ENCODE measurements at regions not wholly inside any gene's neighbourhood (a gene's known extent, or its start where the extent isn't known, plus 50 kb on each side); places are given as distances from the start of the nearest gene placed in this dataset.

DNA sequence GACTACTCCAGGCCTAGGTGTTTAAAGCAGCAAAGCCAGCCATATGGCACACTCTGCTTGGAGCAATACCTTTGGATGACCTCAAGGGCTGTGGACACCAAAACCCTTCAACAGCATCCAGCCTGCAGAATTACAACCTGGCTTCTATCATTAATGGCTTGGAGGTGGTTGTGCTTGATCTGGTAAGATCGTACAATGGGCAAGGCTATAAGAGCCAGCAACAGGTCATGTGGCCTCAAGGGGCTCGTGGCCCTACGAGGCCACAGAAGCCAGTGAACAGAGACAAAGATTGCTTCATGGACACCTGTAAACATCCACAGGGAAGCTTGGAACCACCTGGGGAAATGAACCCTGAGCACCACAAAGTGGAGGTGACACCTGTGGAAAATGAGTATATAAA is 657.3 kb downstream of the BCL11B start:
- DNase-seq = no peak

DNA sequence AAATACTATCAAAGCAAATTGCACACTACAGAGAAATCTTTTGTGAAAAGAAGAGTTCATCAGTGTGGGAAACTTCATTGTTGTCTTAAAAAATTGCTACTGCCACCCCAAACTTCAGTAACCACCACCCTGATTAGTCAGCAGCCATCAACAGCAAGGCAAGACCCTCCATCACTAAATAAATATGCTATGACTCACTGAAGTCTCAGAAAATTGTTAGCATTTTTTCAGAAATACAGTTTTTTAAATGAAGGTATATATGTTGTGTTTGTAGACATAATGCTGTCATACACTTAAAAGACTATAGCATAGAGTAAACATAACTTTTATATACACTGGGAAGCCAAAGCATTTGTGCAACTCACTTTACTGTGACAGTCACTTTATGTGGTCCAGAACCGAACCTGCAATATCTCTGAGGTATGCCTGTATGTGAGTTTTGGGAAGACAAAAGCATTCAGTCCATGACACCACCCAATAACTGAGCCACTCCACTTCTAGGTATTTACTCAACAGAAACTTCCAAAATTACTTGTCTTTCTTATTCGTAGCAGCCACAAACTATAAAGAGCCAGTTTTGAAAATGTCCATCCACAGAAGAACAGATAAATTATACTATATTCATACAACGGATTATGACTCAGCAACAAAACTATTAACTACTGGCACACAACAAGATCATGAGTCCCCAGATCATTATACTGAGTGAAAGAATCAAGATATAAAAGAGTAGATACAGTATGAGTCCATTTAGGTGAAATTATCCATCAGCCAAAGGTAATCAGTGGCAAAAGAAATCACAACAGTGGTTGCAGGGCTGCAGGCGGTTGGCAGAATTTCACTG is 649.6 kb downstream of the BCL11B start:
- DNase-seq = no peak

DNA sequence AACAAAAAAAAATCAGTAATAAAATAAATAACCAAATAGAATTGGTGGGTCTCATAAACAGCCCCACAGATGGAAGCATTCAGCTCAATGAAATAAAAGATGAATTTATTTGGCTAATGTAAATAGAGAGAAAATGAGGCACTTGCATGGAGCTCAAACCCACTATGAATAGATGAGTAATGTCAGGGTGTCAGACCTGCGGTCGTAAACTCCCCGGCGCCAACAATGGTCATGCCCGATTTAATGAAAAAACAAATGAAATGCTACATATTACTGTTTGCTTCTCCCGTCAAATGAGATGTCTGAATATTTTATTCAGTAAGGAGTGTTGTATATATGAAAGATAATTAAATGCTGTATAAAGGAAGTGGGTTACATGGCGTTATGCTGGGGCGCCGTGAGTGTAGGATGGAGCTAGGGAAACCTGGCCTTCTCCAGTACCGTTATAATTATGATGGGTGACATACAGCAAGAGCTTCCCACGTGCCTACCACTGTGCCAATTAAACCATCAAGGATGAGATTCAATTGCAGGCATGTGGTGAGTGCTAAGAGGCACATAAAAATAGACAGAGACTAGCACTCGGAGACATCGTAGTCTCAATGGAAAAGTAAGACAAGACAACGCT is 648.1 kb downstream of the BCL11B start:
- no peak for DNase-seq

DNA sequence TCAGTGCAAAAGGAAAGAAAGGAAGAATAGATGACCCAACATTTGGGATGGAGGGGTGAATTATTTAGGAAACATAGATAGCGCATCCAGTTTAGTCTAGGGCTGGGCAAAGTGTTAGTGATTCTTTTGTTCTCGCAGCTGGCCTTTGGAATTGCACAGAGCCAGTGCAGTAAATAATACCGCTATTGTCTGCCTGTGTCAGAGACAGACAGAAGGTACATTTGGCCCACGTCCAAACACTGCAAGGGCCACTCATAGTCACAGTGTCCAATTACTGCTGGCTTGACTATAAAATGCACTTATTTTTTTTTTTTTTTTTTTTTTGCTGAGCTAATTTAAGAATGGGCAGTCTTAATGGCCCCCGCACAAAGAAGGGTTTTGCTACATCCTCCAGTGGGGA is 638.6 kb downstream of the BCL11B start:
- DNase-seq = no peak

DNA sequence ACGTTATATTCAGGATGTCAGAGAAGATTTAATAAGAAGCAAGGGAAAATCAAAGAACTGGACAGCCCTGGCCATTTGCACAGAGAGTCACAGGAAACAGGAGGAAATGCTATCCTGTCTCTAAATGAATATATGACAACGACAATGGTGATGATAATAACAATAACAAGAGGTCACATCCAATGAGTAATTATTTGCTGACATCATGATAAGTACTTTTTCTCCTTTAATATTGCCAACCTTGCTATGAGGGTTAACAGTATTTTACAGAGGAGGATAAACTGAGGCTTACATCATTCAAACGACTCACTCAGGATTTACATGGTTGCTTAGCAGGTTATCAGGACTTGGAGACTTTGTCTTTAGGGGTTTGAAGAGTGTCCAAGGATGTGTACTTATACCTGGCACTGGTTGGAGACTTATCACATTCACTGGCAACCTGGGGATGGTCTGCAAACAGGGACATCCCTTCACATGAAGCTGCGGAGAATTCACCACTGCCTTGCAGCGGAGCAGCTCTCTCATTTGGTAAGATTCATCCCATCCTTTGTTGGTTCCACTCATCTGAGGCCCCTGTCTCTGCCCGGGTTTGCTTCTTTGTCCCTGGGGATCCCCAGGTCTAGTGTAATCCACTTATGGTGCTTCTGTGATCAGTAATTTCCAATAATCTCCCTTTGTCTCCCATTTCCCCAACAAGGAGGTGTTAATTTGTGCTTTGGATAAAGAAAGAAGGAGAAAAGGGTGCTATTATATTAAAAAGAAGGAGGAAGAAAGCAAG is 637.8 kb downstream of the BCL11B start:
- no peak for DNase-seq

DNA sequence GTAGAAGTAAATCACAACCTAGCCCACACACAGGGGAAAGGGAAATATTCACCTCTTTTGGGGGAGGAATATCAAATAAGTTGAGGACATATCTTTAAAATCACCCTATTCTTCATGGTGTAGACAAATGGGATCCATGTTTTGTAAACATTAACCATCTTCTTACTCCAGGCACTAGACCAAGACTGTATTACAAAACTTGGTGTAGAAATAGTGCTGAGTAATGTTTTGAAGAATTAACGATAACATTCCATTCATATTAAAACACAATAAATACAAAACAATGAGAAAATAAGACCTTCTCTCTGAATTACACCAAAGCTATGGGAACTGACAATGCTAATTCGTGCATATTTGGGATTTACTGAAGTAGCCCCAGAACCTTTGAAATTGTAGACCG is 633.6 kb downstream of the BCL11B start:
- no peak for DNase-seq

DNA sequence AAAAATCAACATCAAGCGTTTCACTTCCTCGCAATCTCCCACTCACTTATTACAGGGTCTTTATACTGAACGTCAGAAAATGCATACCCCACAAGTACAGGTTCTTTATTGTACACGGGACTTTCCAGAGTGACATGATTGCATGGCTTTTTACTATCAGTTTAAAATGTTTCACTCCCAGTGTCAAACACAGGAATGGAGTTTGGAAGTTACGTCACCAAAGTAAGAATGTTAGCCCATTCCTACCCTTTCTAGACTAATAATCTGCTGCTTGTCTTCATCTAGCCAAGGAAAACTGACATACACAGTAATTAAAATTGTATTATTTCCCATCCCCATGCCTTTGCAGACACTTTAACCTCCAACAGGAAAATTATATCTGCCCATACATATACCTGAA is 624.2 kb downstream of the BCL11B start:
- no peak for DNase-seq

DNA sequence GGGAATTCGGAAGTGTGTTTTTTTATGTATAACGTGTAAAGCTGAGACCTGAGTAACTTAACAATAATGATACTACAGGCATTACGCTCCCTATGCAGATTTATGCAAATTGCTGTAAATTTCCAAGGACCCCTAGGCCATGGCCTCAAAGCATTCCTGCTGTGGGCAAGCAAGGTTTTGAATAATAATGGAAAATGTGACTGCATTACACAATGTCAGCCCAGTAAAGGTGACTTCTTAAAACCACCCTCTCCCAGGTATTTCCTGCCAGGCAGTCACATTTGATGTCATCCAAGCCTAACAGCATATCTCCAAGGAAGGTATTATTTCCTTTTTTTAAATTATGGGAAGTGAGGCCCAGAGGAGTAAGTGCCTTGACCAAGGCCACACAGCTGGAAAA is 621.0 kb downstream of the BCL11B start:
- no peak for DNase-seq

DNA sequence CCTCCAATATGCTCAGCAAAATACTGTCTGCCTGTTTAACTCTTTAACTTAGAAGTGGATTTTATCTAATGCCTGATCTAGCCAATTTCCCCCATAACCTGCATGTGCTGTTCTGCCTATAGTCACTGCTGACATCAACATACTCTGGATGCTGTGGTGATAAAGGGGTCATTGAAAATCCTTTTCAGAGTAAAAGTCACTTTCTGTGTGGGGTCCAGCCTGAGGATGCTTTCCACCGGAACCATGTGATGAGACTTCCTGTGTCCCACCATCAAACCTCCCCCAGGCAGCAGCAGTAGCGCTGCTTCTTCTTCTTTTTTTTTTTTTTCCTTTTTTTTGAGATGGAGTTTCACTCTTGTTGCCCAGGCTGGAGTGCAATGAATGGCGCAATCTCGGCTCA is 607.0 kb downstream of the BCL11B start:
- no peak for DNase-seq

DNA sequence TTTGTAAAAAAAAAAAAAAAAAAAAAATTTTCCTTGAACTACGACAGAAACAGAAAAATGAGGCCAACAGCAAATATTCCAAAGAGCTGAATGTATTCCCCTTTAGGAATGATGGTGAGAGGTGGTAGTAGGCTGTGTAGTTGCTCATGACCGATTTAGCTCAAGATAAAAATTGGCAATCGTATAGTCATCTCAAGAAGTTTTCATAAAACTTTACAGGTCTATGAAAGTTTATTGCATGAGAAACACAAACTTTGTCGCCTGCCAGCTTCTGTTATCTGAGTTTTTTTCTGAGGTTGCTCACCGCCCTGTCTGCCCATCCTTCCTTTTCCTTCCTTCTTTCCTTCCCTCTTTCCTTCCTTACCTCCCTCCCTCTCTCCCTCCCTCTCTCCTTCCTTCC is 605.5 kb downstream of the BCL11B start:
- DNase-seq = no peak

DNA sequence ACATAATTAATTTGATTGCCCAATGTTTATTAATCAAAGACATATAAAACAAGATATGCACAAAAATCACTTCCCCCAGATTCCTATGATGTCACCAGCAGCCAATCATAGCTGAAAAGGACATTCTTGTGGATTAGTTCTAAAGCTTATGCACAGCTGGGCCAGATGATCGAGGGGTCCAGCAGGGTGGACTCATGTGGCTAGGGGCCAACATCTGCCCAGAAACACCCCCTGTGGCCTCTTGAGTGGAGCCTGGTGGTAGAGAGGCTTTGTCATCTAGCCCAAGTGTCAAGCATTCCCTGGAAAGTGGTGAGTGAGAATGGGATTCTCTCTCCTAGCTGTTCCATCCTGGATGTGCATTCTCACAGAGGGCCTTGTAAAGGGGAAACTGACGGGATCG is 590.0 kb downstream of the BCL11B start:
- no peak for DNase-seq

DNA sequence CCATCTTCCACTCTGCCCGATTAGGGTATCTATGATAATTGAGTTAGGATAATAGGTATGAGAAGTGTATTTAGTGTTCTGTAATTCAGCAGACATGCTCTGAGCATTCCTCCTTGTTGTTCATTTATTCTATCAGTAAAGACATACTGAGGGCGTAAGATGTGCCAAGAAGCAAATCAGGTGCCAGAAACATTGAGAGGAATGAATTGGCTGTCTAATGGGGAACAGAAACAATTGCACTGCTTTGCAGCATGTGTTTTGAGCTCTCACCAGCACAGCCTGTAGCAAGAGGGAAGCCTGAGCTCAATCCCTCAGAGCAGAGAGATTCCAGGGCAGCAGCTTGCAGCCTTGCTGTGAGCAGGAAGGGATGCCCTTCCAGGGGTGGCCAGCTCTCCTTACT is 589.3 kb downstream of the BCL11B start:
- DNase-seq = no peak

DNA sequence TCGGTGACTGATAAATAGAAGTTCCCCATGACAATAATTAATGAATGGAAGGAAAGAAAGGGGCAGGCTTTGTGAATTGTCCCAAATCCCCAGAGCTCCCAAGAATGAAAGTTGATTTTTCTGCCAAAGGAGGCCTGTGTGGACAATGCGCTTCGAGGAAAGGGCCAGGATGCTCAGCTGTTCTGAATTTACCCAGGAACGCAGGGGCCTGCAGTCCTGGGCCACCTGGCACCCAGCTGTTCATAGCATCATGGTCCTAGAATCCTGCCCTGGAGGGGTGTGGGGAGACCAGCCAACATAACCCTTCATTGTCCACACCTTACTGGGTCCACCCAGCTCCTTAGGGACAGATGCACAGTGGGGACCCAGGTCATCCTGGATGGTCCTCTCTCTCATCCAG is 587.5 kb downstream of the BCL11B start:
- no peak for DNase-seq

DNA sequence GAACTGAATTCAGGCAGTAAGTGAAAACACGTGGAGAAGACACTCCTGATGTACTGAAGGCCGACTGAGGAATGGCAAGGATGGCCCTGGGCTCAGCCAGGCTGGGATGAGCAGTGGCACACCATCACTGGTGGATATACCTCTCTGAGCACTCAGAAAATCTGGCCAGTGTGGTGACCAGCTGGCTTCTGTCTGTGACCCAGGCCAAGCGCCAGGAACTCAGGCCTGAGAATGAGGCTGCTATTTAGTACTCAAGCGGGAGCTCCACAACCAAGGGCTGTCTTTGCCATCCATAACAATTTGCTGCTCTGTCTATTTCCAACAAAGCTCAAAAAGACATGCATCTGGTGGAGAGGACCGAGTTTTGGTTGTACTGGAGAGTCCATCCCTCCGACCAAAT is 586.3 kb downstream of the BCL11B start:
- no peak for DNase-seq

DNA sequence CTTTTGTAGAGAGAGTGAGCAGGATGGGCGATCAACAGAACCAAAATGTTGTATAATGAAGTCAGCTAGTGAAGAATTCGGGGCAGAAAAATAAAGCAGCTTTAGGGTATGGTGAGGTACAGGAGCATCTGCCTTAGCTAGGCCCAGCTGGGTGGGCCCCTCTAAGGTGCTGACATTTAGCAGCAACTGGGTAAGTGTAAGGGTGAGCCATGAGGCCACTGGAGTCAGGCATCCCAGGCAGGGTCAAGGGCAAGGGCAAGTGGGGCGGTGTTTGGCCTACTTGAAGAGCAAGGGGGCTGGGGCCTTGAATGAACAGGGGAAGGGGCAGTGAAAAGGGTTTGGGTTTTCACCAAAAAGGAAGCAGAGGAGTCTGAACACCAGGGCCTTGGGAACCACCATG is 583.6 kb downstream of the BCL11B start:
- no peak for DNase-seq

DNA sequence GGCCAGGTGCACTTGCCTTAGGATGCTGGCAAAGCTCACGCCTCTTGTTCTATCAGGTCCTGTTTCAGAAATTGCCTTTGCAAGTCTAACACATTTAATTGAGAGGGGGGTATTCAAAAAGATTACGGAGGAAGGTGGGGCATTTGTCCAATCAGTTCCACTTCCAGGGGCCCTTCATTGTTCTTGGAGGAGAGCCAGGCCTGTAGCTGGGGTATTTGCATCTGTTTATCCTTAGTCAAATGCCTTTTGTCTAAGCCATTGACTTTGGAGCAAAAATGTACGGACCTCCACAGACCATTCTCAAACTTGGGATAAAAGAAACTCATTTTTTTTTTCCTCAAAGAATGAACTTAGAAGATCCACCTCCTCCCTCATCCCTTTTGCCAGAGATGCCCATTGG is 582.0 kb downstream of the BCL11B start:
- no peak for DNase-seq

DNA sequence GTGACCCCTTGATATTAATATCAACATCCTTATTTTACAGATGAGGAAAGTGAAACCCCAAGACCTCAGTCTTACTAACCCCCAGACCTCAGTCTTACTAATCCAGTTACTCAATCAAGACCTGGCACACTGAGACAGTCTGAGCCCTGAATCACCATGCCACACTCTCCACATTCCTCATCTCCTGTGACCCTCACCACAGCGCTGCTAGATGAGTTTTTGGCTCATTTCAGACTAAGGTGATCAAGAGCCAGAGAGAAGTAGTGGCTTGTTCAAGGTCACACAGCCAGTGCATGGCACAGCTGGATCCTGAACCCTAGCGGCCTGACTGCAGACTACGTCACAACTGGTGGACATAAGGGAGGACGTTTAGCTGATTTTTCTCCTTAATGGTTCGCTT is 579.2 kb downstream of the BCL11B start:
- no peak for DNase-seq

DNA sequence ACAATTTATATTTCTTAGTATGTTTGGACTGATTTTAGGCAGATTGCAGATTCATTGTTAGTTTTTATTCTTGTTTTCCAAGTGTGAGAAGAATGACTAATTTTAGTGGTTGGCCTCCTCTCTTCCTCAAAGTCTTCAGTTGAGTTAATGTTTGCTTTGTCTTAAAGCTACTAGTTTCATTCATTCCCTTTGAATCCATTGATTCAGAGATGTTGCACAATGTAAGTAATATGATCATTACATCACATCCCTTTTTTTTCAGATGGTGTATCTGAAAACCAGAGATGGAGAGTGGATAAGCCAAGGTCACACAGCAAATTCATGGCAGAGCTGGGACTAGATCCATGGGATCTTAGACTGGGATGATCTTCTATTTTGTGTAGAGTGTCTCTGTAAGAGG is 577.5 kb downstream of the BCL11B start:
- DNase-seq = no peak

DNA sequence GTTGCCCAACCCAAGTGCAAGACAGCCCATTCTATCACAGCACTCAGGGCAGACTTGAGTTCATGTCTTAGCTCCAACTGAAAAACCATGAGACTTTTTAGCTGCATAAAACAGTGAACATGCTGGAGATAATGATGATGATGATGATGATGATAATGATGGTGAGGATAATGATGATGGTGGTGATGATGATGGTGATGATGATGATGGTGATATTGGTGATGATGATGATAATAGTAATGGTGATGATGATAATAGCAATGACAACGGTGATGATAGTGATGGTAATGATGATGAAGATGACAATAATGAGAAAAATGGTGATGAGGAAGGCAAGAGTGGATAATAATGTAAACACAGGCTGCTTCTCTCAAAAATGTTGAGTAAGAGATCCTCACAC is 576.2 kb downstream of the BCL11B start:
- DNase-seq = no peak

DNA sequence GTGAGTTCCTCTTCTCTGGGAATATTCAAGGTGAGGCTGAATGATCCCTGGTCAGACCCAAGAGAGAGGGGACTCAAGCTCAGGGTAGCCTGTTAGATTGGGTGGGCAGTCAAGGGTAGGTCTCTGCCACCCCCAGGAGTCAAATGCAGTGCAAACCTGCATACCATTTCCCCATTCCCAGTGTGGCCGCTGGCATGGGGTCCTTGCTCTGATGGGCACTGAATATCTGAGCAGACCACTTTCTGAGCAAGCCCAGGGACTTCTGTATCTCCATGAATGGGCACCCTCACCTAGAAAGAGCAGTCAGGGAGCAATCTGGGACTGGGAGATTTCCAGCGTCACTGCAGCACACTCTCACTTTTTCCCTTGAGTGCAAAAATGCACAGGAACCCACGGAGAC is 573.7 kb downstream of the BCL11B start:
- DNase-seq = no peak

DNA sequence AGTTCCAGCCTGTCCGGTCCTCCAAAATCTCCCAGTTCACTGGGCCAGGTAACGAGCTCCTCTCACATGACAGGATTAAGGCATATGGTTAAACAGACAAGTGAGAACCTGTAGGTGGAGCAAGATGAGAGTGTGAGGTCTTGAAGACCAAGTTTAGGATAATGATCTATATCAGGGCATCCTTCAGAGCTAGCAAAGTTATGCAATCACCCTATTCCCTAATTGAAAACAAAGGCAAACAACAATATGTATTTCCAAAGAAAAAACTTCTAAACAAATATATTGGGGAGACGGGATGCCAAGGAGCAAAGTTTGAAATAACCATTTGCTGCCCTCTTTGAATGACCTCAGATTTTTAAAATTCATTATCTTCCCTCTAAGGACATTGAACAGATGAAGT is 571.2 kb downstream of the BCL11B start:
- DNase-seq = no peak

DNA sequence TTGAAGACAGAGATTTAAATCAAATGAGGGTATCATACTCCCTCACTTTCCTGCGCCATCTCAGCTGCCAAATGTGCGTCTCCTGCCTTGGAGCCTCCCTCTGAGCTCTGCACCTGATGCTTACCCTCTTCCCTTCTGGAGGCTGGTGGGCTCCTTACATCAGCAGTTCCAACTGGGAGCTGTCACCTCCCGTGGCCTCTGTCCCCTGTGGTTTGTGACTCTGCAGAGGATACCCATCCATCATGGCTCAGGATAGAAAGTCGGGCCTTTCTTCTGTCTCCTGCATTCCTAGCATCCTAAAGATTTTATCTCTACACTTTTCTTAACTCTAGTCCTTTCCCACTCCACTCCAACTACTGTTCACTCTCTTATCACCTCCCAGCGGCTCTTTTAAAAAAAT is 570.6 kb downstream of the BCL11B start:
- no peak for DNase-seq

DNA sequence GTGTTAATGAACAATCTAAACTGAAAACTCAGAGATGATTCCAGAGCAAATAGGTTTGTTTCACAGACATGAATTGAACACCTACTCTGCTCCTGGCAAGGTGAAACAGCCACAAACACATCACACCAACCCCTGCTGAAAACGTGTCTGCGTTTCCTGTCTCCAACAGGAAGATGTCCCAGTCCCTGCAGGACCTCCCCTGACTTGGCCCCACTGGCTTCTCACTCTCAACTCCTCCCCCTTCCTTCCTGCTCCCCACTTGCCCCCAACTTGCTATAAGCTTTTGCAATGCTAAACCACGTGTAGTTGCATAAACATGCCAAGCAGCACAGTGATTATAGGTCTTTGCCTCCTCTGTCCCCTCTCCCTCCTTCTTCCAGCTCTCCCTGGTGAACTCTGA is 567.6 kb downstream of the BCL11B start:
- peak; percentile 18 for DNase-seq

DNA sequence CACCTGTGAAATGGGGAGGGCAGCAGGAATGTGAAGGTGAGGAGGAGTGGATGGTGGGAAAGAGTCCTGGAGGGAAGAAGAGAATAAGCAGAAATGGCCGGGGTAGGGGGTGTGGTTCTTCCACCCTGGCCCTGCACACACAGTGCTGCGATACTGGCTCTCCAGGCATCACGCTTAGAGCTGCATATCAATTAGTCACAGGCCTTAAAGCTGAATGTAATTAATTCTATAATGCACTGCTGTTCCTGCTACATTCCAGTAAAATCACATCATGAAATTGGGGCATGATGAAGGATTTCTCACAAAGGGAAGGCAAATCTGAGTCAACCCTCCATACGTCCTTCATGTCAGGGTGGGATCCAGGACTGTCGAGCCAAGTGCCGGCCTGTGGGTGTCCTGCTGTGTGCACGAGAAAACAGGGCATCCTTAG is 566.1 kb downstream of the BCL11B start:
- no peak for DNase-seq
